Tibial nerve (tissue), 4 donors: ENCODE measurements at regions not wholly inside any gene's neighbourhood (a gene's known extent, or its start where the extent isn't known, plus 50 kb on each side); places are given as distances from the start of the nearest gene placed in this dataset.
A peak's percentile ranks its signal among the peaks of the same experiment; 100 is the strongest.

ENCODE experiments used
- DNase-seq, 2 donors: peaks; one replicate each; pipeline ENCODE4 v3.0.0-alpha.2; 2019; ENCODE audit warnings: low spot score in 2 of 2
- H3K27ac ChIP-seq, 4 donors: fragments of 200-600 bp; sonication (generic) in 3 of 4; one replicate each; pipeline ENCODE4 v1.5.1; 2017 to 2019; ENCODE audit warnings: mild to moderate bottlenecking in 1 of 4
- H3K27me3 ChIP-seq, 2 donors: fragments of 200-600 bp; sonication (generic) in 1 of 2; one replicate each; pipeline versions ENCODE4 v1.5.1 to v1.6.0; 2017 to 2019
- H3K36me3 ChIP-seq, 3 donors: fragments of 200-600 bp; sonication (generic); one replicate each; pipeline ENCODE4 v1.5.1; 2018 to 2019
- H3K4me1 ChIP-seq, 4 donors: fragments of 200-600 bp; sonication (generic) in 3 of 4; one replicate each; pipeline ENCODE4 v1.5.1; 2017 to 2019
- H3K4me3 ChIP-seq, 4 donors: fragments of 200-600 bp; sonication (generic) in 3 of 4; one replicate each; pipeline ENCODE4 v1.5.1; 2017 to 2019; ENCODE audit warnings: mild to moderate bottlenecking in 1 of 4, moderate library complexity in 1 of 4
- H3K9me3 ChIP-seq, 4 donors: fragments of 200-600 bp; sonication (generic) in 3 of 4; one replicate each; pipeline ENCODE4 v1.5.1; 2017 to 2019
- CTCF ChIP-seq, 5 experiments: fragments of 200-600 bp in 3 of 5; fragments of 450-650 bp in 2 of 5; sonication (generic) in 3 of 5; IDR thresholded peaks; one replicate each; pipeline ENCODE4 v1.5.1; 2016 to 2019; ENCODE audit warnings: antibody characterized with exemption in 5 of 5, mild to moderate bottlenecking in 3 of 5, moderate library complexity in 2 of 5
- EP300 ChIP-seq, 2 donors: sonication (generic); formaldehyde crosslinking; IDR thresholded peaks; one replicate each; pipeline ENCODE4 v1.6.1; 2017; ENCODE audit warnings: antibody characterized with exemption in 2 of 2, mild to moderate bottlenecking in 1 of 2
- POLR2A ChIP-seq, 2 donors: fragments of 450-650 bp; IDR thresholded peaks; one replicate each; pipeline ENCODE4 v1.6.1; 2017; ENCODE audit warnings: antibody characterized with exemption in 2 of 2, mild to moderate bottlenecking in 2 of 2, moderate library complexity in 2 of 2
- WGBS, 2 donors: methylation state at CpG; one replicate each; pipeline ENCODE4 v1.1.5; 2018; 5-methylcytosine and 5-hydroxymethylcytosine counted together

DNA sequence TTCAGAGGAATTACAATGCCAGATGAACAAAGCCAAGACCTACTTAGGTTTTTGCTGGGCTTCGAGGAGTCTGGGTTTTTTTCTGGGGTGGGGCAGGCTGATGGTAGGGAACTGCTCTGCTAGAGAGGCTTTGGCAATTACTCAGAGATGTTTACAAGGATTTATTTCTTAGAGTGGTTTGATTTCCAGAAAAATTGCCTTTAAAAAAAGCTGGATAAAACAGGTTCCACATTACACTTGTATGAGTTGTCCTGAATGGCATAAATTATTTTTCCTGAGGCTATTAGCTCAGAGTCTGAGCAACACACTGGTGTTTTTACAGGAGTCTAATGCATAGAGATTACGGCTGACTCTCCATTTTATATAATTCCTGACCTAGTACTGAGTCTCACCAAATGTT is 118.5 kb upstream of the FRMD6 start:
- 62 to 69% methylated on average over 2 of the region's 2 CpGs for WGBS, 2 donors
- Histone ChIP-seq H3K4me1 (peaks cover 0 to 7% (median 0%) of the 10 kb centered on the region in 4 donors), H3K4me3 (no peak overlapping the region), H3K27ac (no peak overlapping the region), H3K27me3 (no peaks in the 10 kb centered on the region), H3K9me3 (peaks cover 0 to 6% (median 0%) of the 10 kb centered on the region in 4 donors), H3K36me3 (no peaks in the 10 kb centered on the region)
- TF ChIP-seq POLR2A (IDR thresholded peaks at IDR 0.05) = no peak
- TF ChIP-seq CTCF (IDR thresholded peaks at IDR 0.05) = no peak
- TF ChIP-seq EP300 (IDR thresholded peaks at IDR 0.05) = no peak
- no peak for DNase-seq

DNA sequence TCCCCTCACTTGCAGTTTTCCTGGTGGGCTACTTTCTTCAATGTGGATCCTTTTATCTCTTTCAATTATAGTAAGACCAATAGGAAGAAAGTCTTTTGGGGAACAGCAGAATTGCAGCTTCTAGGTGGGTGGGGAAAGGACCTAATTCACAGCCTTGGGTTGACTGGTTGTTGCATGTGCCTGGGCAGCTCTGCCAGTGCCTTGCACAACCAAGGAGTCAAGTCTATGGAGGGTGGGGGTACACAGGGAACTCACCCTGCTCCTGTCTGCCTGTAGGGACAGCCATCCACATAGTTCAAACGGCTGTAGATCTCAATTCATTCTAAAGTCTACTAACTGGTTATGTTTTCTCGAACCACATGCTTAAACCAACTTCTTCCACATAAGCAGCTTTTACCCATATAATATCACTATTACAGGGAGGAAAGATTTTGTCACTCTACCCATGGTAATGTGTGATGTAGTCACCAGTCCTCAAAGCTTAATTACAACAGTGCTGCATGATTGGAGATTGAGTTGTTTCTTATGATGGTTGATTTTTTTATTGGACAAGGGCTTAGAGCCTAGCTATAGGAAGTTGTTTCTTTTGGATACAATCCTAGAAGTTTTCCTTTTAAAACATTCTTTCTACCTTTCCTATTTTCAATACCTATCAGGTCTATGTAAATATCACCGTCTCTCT is 117.7 kb upstream of the FRMD6 start:
- Histone ChIP-seq H3K27me3 (no peaks in the 10 kb centered on the region), H3K9me3 (peaks cover 0 to 6% (median 0%) of the 10 kb centered on the region in 4 donors), H3K36me3 (no peaks in the 10 kb centered on the region), H3K4me1 (peaks cover 0 to 7% (median 0%) of the 10 kb centered on the region in 4 donors), H3K27ac (no peak overlapping the region), H3K4me3 (no peak overlapping the region)
- TF ChIP-seq EP300 (IDR thresholded peaks at IDR 0.05) = no peak
- TF ChIP-seq POLR2A (IDR thresholded peaks at IDR 0.05) = no peak
- TF ChIP-seq CTCF (IDR thresholded peaks at IDR 0.05) = no peak
- no peak for DNase-seq
- 93% methylated on average over 3 of the region's 3 CpGs for WGBS, 2 donors

GRCh38 chr14:51534610-51535011 is 117.1 kb upstream of the FRMD6 start:
- Histone ChIP-seq H3K4me3 (no peak overlapping the region), H3K9me3 (peaks cover 0 to 6% (median 0%) of the 10 kb centered on the region in 4 donors), H3K27ac (peak overlapping the region in 1 of 4 donors; percentile 8), H3K36me3 (no peaks in the 10 kb centered on the region), H3K27me3 (no peaks in the 10 kb centered on the region), H3K4me1 (peaks cover 0 to 7% (median 0%) of the 10 kb centered on the region in 4 donors)
- 56 to 60% methylated on average over 4 of the region's 4 CpGs for WGBS, 2 donors
- no peak for DNase-seq
- TF ChIP-seq CTCF (IDR thresholded peaks at IDR 0.05) (no peak), EP300 (IDR thresholded peaks at IDR 0.05) (no peak), POLR2A (IDR thresholded peaks at IDR 0.05) (no peak)

- Histone ChIP-seq H3K9me3 (peaks cover 0 to 6% (median 0%) of the 10 kb centered on the region in 4 donors), H3K27me3 (no peaks in the 10 kb centered on the region), H3K36me3 (no peaks in the 10 kb centered on the region), H3K27ac (no peak overlapping the region), H3K4me1 (peaks cover 0 to 7% (median 0%) of the 10 kb centered on the region in 4 donors), H3K4me3 (no peak overlapping the region)
- TF ChIP-seq CTCF (IDR thresholded peaks at IDR 0.05) = no peak
- no peak for TF ChIP-seq POLR2A (IDR thresholded peaks at IDR 0.05)
- no peak for TF ChIP-seq EP300 (IDR thresholded peaks at IDR 0.05)
- WGBS, 2 donors = 92 to 98% methylated on average over 2 of the region's 2 CpGs
- DNase-seq = no peak
Observed at GRCh38 chr14:51535443-51536044, 116.2 kb upstream of the FRMD6 start.

DNA sequence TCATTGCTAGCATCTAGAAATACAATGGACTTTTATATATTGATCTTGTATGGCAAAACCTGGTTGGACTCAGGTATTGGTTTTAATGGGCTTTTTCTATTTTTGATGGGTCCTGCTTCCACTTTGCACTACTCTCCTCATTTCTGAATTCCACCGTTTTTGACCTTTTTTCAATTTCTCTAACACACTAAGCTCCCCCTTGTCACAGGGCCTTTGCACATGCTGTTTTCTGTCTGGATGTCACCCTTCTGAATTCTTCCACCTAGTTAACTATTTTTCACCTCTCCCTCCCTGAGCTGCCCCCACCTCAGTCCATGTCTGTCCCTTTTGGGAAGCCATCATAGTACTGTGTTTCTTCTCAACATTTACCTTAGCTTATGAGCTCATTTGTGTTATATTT is 112.7 kb upstream of the FRMD6 start:
- H3K36me3 ChIP-seq = no peaks in the 10 kb centered on the region
- no peaks in the 10 kb centered on the region for H3K27me3 ChIP-seq
- H3K4me3 ChIP-seq = no peak overlapping the region
- TF ChIP-seq EP300 (IDR thresholded peaks at IDR 0.05) (no peak), POLR2A (IDR thresholded peaks at IDR 0.05) (no peak), CTCF (IDR thresholded peaks at IDR 0.05) (no peak)
- WGBS, 2 donors = 91 to 93% methylated on average over 1 of the region's 1 CpG
- H3K9me3 ChIP-seq = peaks cover 0 to 6% (median 0%) of the 10 kb centered on the region in 4 donors
- H3K4me1 ChIP-seq = peaks cover 0 to 7% (median 0%) of the 10 kb centered on the region in 4 donors
- H3K27ac ChIP-seq = peak overlapping the region in 2 of 4 donors; percentile 58 to 59
- no peak for DNase-seq
